H1 (cell line): ENCODE measurements at regions not wholly inside any gene's neighbourhood (a gene's known extent, or its start where the extent isn't known, plus 50 kb on each side); places are given as distances from the start of the nearest gene placed in this dataset.

ENCODE experiments used
- CTCF ChIA-PET: fragments of 300-600 bp; sonication (Branson Sonifier 250); formaldehyde crosslinking; loops from one replicate; lab custom pipeline; 2021; ENCODE audit not compliant: partially characterized antibody; lab: Charles Lee
- POLR2A ChIA-PET: fragments of 300-600 bp; sonication (Branson Sonifier 250); formaldehyde crosslinking; loops from one replicate; lab custom pipeline; 2021; ENCODE audit warnings: inconsistent platforms; ENCODE audit not compliant: partially characterized antibody; lab: Charles Lee
- DNase-seq, 2 experiments: peaks; one replicate each; pipeline versions ENCODE4 v3.0.0 to v3.0.0-alpha.2; 2010 to 2022; ENCODE audit warnings: low spot score in 2 of 2, low read depth in 1 of 2, mixed read lengths in 1 of 2
- FAIRE-seq: peaks from 2 replicates; lab custom pipeline; 2011; peaks lifted over from hg19 to GRCh38; lab: Jason Lieb, UNC
- H2AFZ ChIP-seq: 2 replicates; pipeline ENCODE4 v1.8.1; 2012; ENCODE audit warnings: low read length, inconsistent platforms
- H2AK5ac ChIP-seq: 2 replicates; pipeline ENCODE4 v1.6.1; 2013; ENCODE audit warnings: low read depth, low read length
- H2BK120ac ChIP-seq: replicated peaks from 2 replicates; pipeline ENCODE3; 2013; ENCODE audit warnings: low read depth, low read length, inconsistent platforms
- H2BK12ac ChIP-seq: 2 replicates; pipeline ENCODE4 v1.6.1; 2013; ENCODE audit warnings: low read depth, low read length
- H2BK15ac ChIP-seq: 2 replicates; pipeline ENCODE4 v1.6.1; 2013; ENCODE audit warnings: low read length
- H2BK20ac ChIP-seq: 2 replicates; pipeline ENCODE4 v1.6.1; 2013; ENCODE audit warnings: low read length
- H2BK5ac ChIP-seq: 2 replicates; pipeline ENCODE4 v1.6.1; 2013; ENCODE audit warnings: low read depth, low read length
- H3K14ac ChIP-seq: 2 replicates; pipeline ENCODE4 v1.6.1; 2013; ENCODE audit warnings: inconsistent platforms; ENCODE audit not compliant: insufficient read length
- H3K18ac ChIP-seq: 2 replicates; pipeline ENCODE4 v1.6.1; 2013; ENCODE audit warnings: low read length; ENCODE audit errors: extremely low read depth
- H3K23ac ChIP-seq: 2 replicates; pipeline ENCODE4 v1.6.1; 2013; ENCODE audit warnings: inconsistent platforms; ENCODE audit not compliant: insufficient read length
- H3K23me2 ChIP-seq: 2 replicates; pipeline ENCODE4 v1.6.1; 2013; ENCODE audit warnings: low read depth, low read length
- H3K27ac ChIP-seq: 2 replicates; pipeline ENCODE4 v1.6.1; 2011; ENCODE audit warnings: low read depth, low read length, inconsistent platforms
- H3K27me3 ChIP-seq, 4 experiments: replicated peaks in 1 of 4; 1 replicate in 1 of 4; 2 replicates in 3 of 4; pipeline versions ENCODE4 v1.6.1 to v1.8.1; 2011 to 2013; ENCODE audit warnings: low read length in 3 of 4, mild to moderate bottlenecking in 3 of 4, inconsistent platforms in 2 of 4, mixed read lengths in 2 of 4, moderate library complexity in 1 of 4; ENCODE audit not compliant: control insufficient read depth in 3 of 4, insufficient read depth in 3 of 4; ENCODE audit errors: extremely low read depth in 1 of 4
- H3K36me3 ChIP-seq, 4 experiments: 2 replicates each; pipeline versions ENCODE4 v1.6.1 to v1.8.1; 2011 to 2013; ENCODE audit warnings: mild to moderate bottlenecking in 4 of 4, low read length in 3 of 4, moderate library complexity in 2 of 4, control low read depth in 1 of 4, inconsistent platforms in 1 of 4; ENCODE audit not compliant: insufficient read depth in 4 of 4, control insufficient read depth in 2 of 4
- H3K4ac ChIP-seq: replicated peaks from 2 replicates; pipeline ENCODE3; 2013; ENCODE audit warnings: low read length, low read depth, mixed read lengths, inconsistent platforms; ENCODE audit not compliant: insufficient read length
- H3K4me1 ChIP-seq, 4 experiments: replicated peaks in 1 of 4; 1 replicate in 1 of 4; 2 replicates in 3 of 4; pipeline versions ENCODE4 v1.6.1 to v1.8.1; 2011 to 2013; ENCODE audit warnings: low read length in 3 of 4, inconsistent platforms in 2 of 4, mixed read lengths in 1 of 4; ENCODE audit not compliant: insufficient read depth in 4 of 4, control insufficient read depth in 3 of 4
- H3K4me2 ChIP-seq, 2 experiments: 2 replicates each; pipeline versions ENCODE4 v1.6.1 to v1.8.1; 2011 to 2013; ENCODE audit warnings: low read depth in 2 of 2, low read length in 2 of 2, control low read depth in 1 of 2, inconsistent platforms in 1 of 2, mild to moderate bottlenecking in 1 of 2; ENCODE audit not compliant: insufficient read depth in 1 of 2
- H3K4me3 ChIP-seq, 4 experiments: fragments of 200-600, 300-600 bp in 1 of 4; sonication (generic), shearing (Covaris generic), sonication (Bioruptor Twin) in 1 of 4; 2 replicates each; pipeline versions ENCODE4 v1.5.1 to v1.8.1; 2011 to 2016; ENCODE audit warnings: low read length in 4 of 4, low read depth in 3 of 4, control low read depth in 2 of 4, inconsistent platforms in 2 of 4, mild to moderate bottlenecking in 2 of 4, mixed read lengths in 1 of 4, moderate library complexity in 1 of 4; ENCODE audit not compliant: insufficient read depth in 2 of 4; ENCODE audit errors: extremely low read depth in 1 of 4
- H3K56ac ChIP-seq: replicated peaks from 2 replicates; pipeline ENCODE3; 2013; ENCODE audit warnings: low read depth, mild to moderate bottlenecking, mixed read lengths, low read length, inconsistent platforms; ENCODE audit not compliant: insufficient read length
- H3K79me1 ChIP-seq: 2 replicates; pipeline ENCODE4 v1.6.1; 2013; ENCODE audit warnings: low read depth, low read length, control low read depth
- H3K79me2 ChIP-seq, 2 experiments: 2 replicates each; pipeline versions ENCODE4 v1.6.1 to v1.8.1; 2012 to 2013; ENCODE audit warnings: low read length in 2 of 2, mild to moderate bottlenecking in 2 of 2, inconsistent platforms in 1 of 2; ENCODE audit not compliant: insufficient read depth in 2 of 2, control insufficient read depth in 1 of 2
- H3K9ac ChIP-seq, 4 experiments: replicated peaks in 1 of 4; 1 replicate in 1 of 4; 2 replicates in 3 of 4; pipeline versions ENCODE4 v1.6.1 to v1.8.1; 2011 to 2013; ENCODE audit warnings: low read depth in 3 of 4, low read length in 3 of 4, control low read depth in 2 of 4, mild to moderate bottlenecking in 2 of 4, moderate library complexity in 2 of 4, inconsistent platforms in 1 of 4; ENCODE audit errors: extremely low read depth in 1 of 4
- H3K9me3 ChIP-seq, 2 experiments: 2 replicates each; pipeline versions ENCODE4 v1.6.1 to v1.8.1; 2012 to 2013; ENCODE audit warnings: mild to moderate bottlenecking in 2 of 2, moderate library complexity in 2 of 2, control low read depth in 1 of 2, inconsistent platforms in 1 of 2, low read depth in 1 of 2, low read length in 1 of 2, mixed read lengths in 1 of 2; ENCODE audit not compliant: insufficient read depth in 2 of 2
- H4K20me1 ChIP-seq, 2 experiments: replicated peaks in 1 of 2; 2 replicates each; pipeline versions ENCODE3 to v1.8.1; 2011 to 2013; ENCODE audit warnings: inconsistent platforms in 2 of 2, low read length in 2 of 2, mild to moderate bottlenecking in 1 of 2; ENCODE audit not compliant: insufficient read depth in 2 of 2, control insufficient read depth in 1 of 2
- H4K5ac ChIP-seq: 2 replicates; pipeline ENCODE4 v1.6.1; 2013; ENCODE audit warnings: low read length, low read depth, mixed read lengths, inconsistent platforms; ENCODE audit not compliant: insufficient read length
- H4K8ac ChIP-seq: 2 replicates; pipeline ENCODE4 v1.8.0; 2013; ENCODE audit warnings: mild to moderate bottlenecking, moderate library complexity, low read length, inconsistent platforms; ENCODE audit not compliant: insufficient read depth; ENCODE audit errors: extremely low read depth
- H4K91ac ChIP-seq: replicated peaks from 2 replicates; pipeline ENCODE3; 2013; ENCODE audit warnings: low read length, mixed read lengths, inconsistent platforms; ENCODE audit not compliant: insufficient read length
- BACH1 ChIP-seq: IDR thresholded peaks from 2 replicates; pipeline ENCODE4 v1.6.1; 2012; ENCODE audit warnings: low read length, improper control_type of control experiment
- CHD2 ChIP-seq: IDR thresholded peaks from 2 replicates; pipeline ENCODE4 v1.6.1; 2012; ENCODE audit warnings: low read length, improper control_type of control experiment
- E2F6 ChIP-seq: IDR thresholded peaks from 2 replicates; pipeline ENCODE4 v1.6.1; 2012; ENCODE audit warnings: inconsistent platforms
- WGBS, 2 experiments: shearing (Covaris generic) in 1 of 2; methylation state at CpG; one replicate each; pipeline versions ENCODE4 v1.1.6 to v1.1.7; 2013 to 2015; ENCODE audit warnings: low lambda C conversion rate in 2 of 2, mixed read lengths in 2 of 2, inconsistent platforms in 1 of 2, low coverage in 1 of 2, missing lambda C conversion rate in 1 of 2; ENCODE audit not compliant: insufficient replicate concordance in 2 of 2, insufficient coverage in 1 of 2, insufficient read length in 1 of 2; ENCODE audit errors: extremely low coverage in 1 of 2, missing lambda C conversion rate in 1 of 2; 5-methylcytosine and 5-hydroxymethylcytosine counted together

- Histone ChIP-seq H3K79me2 (no peaks in the 10 kb centered on the region), H2BK15ac (no peak overlapping the region), H3K27me3 (no peaks in the 10 kb centered on the region), H3K4me2 (no peak overlapping the region), H3K23me2 (no peaks in the 10 kb centered on the region), H3K4me1 (no peaks in the 10 kb centered on the region), H4K8ac (no peak overlapping the region), H2BK12ac (no peak overlapping the region), H2BK120ac (no peak overlapping the region), H2BK5ac (no peak overlapping the region), H3K14ac (no peak overlapping the region), H3K18ac (no peak overlapping the region), H4K20me1 (no peaks in the 10 kb centered on the region), H4K5ac (no peak overlapping the region), H3K9ac (no peak overlapping the region), H3K4ac (no peak overlapping the region), H2AK5ac (no peak overlapping the region), H3K4me3 (no peak overlapping the region), H3K79me1 (no peaks in the 10 kb centered on the region), H3K23ac (no peak overlapping the region), H3K27ac (no peak overlapping the region), H2BK20ac (no peak overlapping the region), H3K36me3 (no peaks in the 10 kb centered on the region), H3K9me3 (peaks cover 0 to 3% of the 10 kb centered on the region in 2 experiments; a peak in 2 of 4 replicates), H2AFZ (no peak overlapping the region), H3K56ac (no peak overlapping the region), H4K91ac (no peak overlapping the region)
- no peak for TF ChIP-seq E2F6
- TF ChIP-seq BACH1 = no peak
- TF ChIP-seq CHD2 = no peak
- CTCF ChIA-PET = no interaction called here
- DNase-seq (no peak), FAIRE-seq (peak; percentile 72)
- WGBS, 2 experiments = 86% methylated on average over 2 of the region's 2 CpGs; no CpG with 5 or more reads in 1 of the 2 experiments
- POLR2A ChIA-PET = no interaction called here
Measured at GRCh38 chr14:71287567-71287966, 380.3 kb downstream of the PCNX1 start.
